ENCODE measurements at regions not wholly inside any gene's neighbourhood (a gene's known extent, or its start where the extent isn't known, plus 50 kb on each side); places are given as distances from the start of the nearest gene placed in this dataset.

- TF ChIP-seq POLR2A (IDR thresholded peaks at IDR 0.05; ENCODE audit: low read depth, low read length): no peak
- no peak for TF ChIP-seq POLR2AphosphoS5 (IDR thresholded peaks at IDR 0.05; ENCODE audit: low read depth, low read length)
- TF ChIP-seq TAF1 (IDR thresholded peaks at IDR 0.05; ENCODE audit: borderline replicate concordance, low read depth, low read length): no peak
These were observed 529.7 kb upstream of the ZNF608 start for GRCh38 chr5:125276096-125276495.

Measured in GM12892 (cell line).